K562 (cell line): ENCODE measurements at regions not wholly inside any gene's neighbourhood (a gene's known extent, or its start where the extent isn't known, plus 50 kb on each side); places are given as distances from the start of the nearest gene placed in this dataset.

ENCODE experiments used
- ATAC-seq: fragments of 200-7000 bp; cut with Tn5 transposase; 3 replicates; pipeline ENCODE4 v1.9.1; 2020; ENCODE audit warnings: moderate library complexity
- BruUV-seq: library from RNA; stranded (reverse); fragments of 400-500 nt; replicated peaks from 2 replicates; lab custom pipeline; 2021; lab: Mats Ljungman, UMichigan
- CTCF ChIA-PET: fragments of 300-600 bp; formaldehyde crosslinking; extraction: SDS; loops from one replicate; lab custom pipeline; 2021; ENCODE audit warnings: low intra/inter-chr PET ratio; lab: Yijun Ruan, JAX
- POLR2A ChIA-PET: fragments of 300-600, 350-650 bp; sonication (Branson Sonifier 250); formaldehyde crosslinking; extraction: SDS; loops from one replicate; lab custom pipeline; 2021; ENCODE audit warnings: antibody characterized with exemption, inconsistent platforms; lab: Yijun Ruan, JAX
- DNase-seq, 4 experiments: peaks; one replicate each; pipeline versions ENCODE4 v3.0.0 to v3.0.0-alpha.2; 2011 to 2018; ENCODE audit warnings: low spot score in 3 of 4, mixed read lengths in 3 of 4; ENCODE audit errors: extremely low read depth in 1 of 4
- FAIRE-seq: peaks from 2 replicates; lab custom pipeline; 2011; peaks lifted over from hg19 to GRCh38; lab: Jason Lieb, UNC
- H2AFZ ChIP-seq: 2 replicates; pipeline ENCODE4 v1.6.0; 2011; ENCODE audit warnings: low read depth, low read length, control low read depth, inconsistent platforms
- H3K27ac ChIP-seq: fragments of 200-600 bp; 3 replicates; pipeline ENCODE4 v1.8.0; 2011; ENCODE audit warnings: low read depth, mild to moderate bottlenecking, control low read depth, inconsistent platforms, low read length, moderate library complexity, mixed read lengths; ENCODE audit errors: extremely low read depth
- H3K27me3 ChIP-seq, 2 experiments: fragments of 300-600 bp in 1 of 2; 2 replicates in 1 of 2; 3 replicates in 1 of 2; pipeline versions ENCODE4 v1.6.0 to v1.8.0; 2011; ENCODE audit warnings: inconsistent platforms in 2 of 2, low read length in 2 of 2, mild to moderate bottlenecking in 1 of 2, mixed read lengths in 1 of 2, moderate library complexity in 1 of 2; ENCODE audit not compliant: control insufficient read depth in 2 of 2, insufficient read depth in 2 of 2
- H3K36me3 ChIP-seq: fragments of 300-600 bp; 3 replicates; pipeline ENCODE4 v1.8.0; 2011; ENCODE audit warnings: mild to moderate bottlenecking, low read length, inconsistent platforms; ENCODE audit not compliant: control insufficient read depth, insufficient read depth
- H3K4me1 ChIP-seq, 2 experiments: fragments of 200-600 bp in 1 of 2; replicated peaks in 1 of 2; 2 replicates in 1 of 2; 3 replicates in 1 of 2; pipeline versions ENCODE4 v1.5.1 to v1.8.0; 2011; ENCODE audit warnings: inconsistent platforms in 2 of 2, low read length in 2 of 2, mild to moderate bottlenecking in 1 of 2, mixed read lengths in 1 of 2, moderate library complexity in 1 of 2; ENCODE audit not compliant: control insufficient read depth in 2 of 2, insufficient read depth in 2 of 2
- H3K4me2 ChIP-seq: 2 replicates; pipeline ENCODE4 v1.6.1; 2011; ENCODE audit warnings: low read length, control low read depth, inconsistent platforms, mixed read lengths; ENCODE audit not compliant: insufficient read depth
- H3K4me3 ChIP-seq: fragments of 200-600 bp; sonication (generic), shearing (Covaris generic); 2 replicates; pipeline ENCODE4 v1.5.1; 2016; ENCODE audit warnings: control low read depth, inconsistent platforms
- H3K79me2 ChIP-seq: fragments of 200-600 bp; 3 replicates; pipeline ENCODE4 v1.8.0; 2011; ENCODE audit warnings: low read length, inconsistent platforms; ENCODE audit not compliant: control insufficient read depth, insufficient read depth
- H3K9ac ChIP-seq, 2 experiments: 2 replicates each; pipeline versions ENCODE4 v1.6.0 to v1.6.1; 2011; ENCODE audit warnings: low read depth in 2 of 2, low read length in 2 of 2, control low read depth in 1 of 2, inconsistent platforms in 1 of 2, mild to moderate bottlenecking in 1 of 2, mixed read lengths in 1 of 2; ENCODE audit not compliant: insufficient read depth in 1 of 2
- H3K9me1 ChIP-seq: one replicate; pipeline ENCODE4 v1.6.0; 2011; ENCODE audit warnings: inconsistent platforms, mild to moderate bottlenecking, low read length, moderate library complexity; ENCODE audit not compliant: control insufficient read depth, insufficient read depth
- H3K9me3 ChIP-seq: replicated peaks from 2 replicates; pipeline ENCODE4 v1.5.1; 2011; ENCODE audit warnings: low read depth, low read length, inconsistent platforms; ENCODE audit not compliant: control insufficient read depth, insufficient read depth
- H4K20me1 ChIP-seq: replicated peaks from 2 replicates; pipeline ENCODE4 v1.6.1; 2011; ENCODE audit warnings: low read length, inconsistent platforms, mixed read lengths; ENCODE audit not compliant: control insufficient read depth, insufficient read depth
- DACH1 ChIP-seq: fragments of 450-650 bp; IDR thresholded peaks from 2 replicates; pipeline ENCODE4 v1.6.1; 2018; ENCODE audit not compliant: partially characterized antibody
- EP400 ChIP-seq: fragments of 450-650 bp; IDR thresholded peaks from 2 replicates; pipeline ENCODE4 v1.6.1; 2017; ENCODE audit warnings: antibody characterized with exemption, mild to moderate bottlenecking, moderate library complexity
- ETV5 ChIP-seq: sonication (generic); formaldehyde crosslinking; IDR thresholded peaks from 2 replicates; pipeline ENCODE4 v1.4.0; 2020; ENCODE audit warnings: low read depth, mild to moderate bottlenecking, missing genetic modification reagents
- EWSR1 ChIP-seq: fragments of 450-650 bp; IDR thresholded peaks from 2 replicates; pipeline ENCODE4 v1.6.1; 2018; ENCODE audit warnings: borderline replicate concordance, mild to moderate bottlenecking, low read depth, moderate library complexity; ENCODE audit not compliant: partially characterized antibody
- HCFC1 ChIP-seq: IDR thresholded peaks from 2 replicates; pipeline ENCODE4 v1.6.1; 2012; ENCODE audit warnings: low read depth, low read length, improper control_type of control experiment
- MYNN ChIP-seq, 2 experiments: sonication (generic); formaldehyde crosslinking in 1 of 2; IDR thresholded peaks; 2 replicates each; pipeline versions ENCODE4 v1.5.0 to v1.6.1; 2016 to 2020; ENCODE audit warnings: antibody characterized with exemption in 1 of 2, missing genetic modification reagents in 1 of 2
- NFIC ChIP-seq: fragments of 450-650 bp; IDR thresholded peaks from 2 replicates; pipeline ENCODE4 v1.6.1; 2017; ENCODE audit warnings: mild to moderate bottlenecking, inconsistent platforms
- PHB2 ChIP-seq: fragments of 450-650 bp; IDR thresholded peaks from 2 replicates; pipeline ENCODE4 v1.6.1; 2017; ENCODE audit warnings: low read depth
- RCOR1 ChIP-seq, 2 experiments: IDR thresholded peaks; 2 replicates each; pipeline ENCODE4 v1.6.1; 2012; ENCODE audit warnings: low read depth in 2 of 2, low read length in 2 of 2, borderline replicate concordance in 1 of 2, improper control_type of control experiment in 1 of 2
- RFX5 ChIP-seq: IDR thresholded peaks from 2 replicates; pipeline ENCODE4 v1.6.1; 2011; ENCODE audit warnings: low read depth, mild to moderate bottlenecking, improper control_type of control experiment, low read length
- SNRNP70 ChIP-seq: fragments of 200-400 bp; formaldehyde crosslinking; optimal IDR thresholded peaks from 2 replicates; pipeline ENCODE3; 2017; ENCODE audit warnings: low read depth, low read length
- ZNF274 ChIP-seq: IDR thresholded peaks from 2 replicates; pipeline ENCODE4 v1.6.1; 2011; ENCODE audit warnings: low read depth, mild to moderate bottlenecking, low read length, moderate library complexity, borderline replicate concordance
- ZNF561 ChIP-seq: fragments of 450-650 bp; formaldehyde crosslinking; conservative IDR thresholded peaks from 2 replicates; pipeline ENCODE4 v1.4.0; 2020; ENCODE audit warnings: mild to moderate bottlenecking, moderate library complexity
- WGBS: fragments of 100-300 bp; shearing (Covaris generic); methylation state at CpG from one replicate; pipeline ENCODE4 v1.1.6; 2016; ENCODE audit warnings: low coverage, mixed read lengths; ENCODE audit not compliant: insufficient coverage; ENCODE audit errors: missing lambda C conversion rate; 5-methylcytosine and 5-hydroxymethylcytosine counted together
- in situ Hi-C: fragments of 300-500 bp; cut with MboI; formaldehyde crosslinking; loops from 4 replicates; pipeline ENCODE4 v1.15.0; 2018; ENCODE audit warnings: inconsistent platforms, mixed read lengths
- intact Hi-C: fragments of 100-400 bp; cut with micrococcal nuclease; formaldehyde crosslinking; loops from 2 replicates; pipeline ENCODE4 v1.14.2; 2022
- TF ChIP-seq, protein P1 (sequence below): sonication (generic); formaldehyde crosslinking; IDR thresholded peaks from 2 replicates; pipeline ENCODE4 v1.8.0; 2022; ENCODE audit warnings: mild to moderate bottlenecking, missing genetic modification reagents
- TF ChIP-seq, protein P2 (sequence below), 2 experiments: fragments of 450-650 bp; IDR thresholded peaks; 2 replicates each; pipeline ENCODE4 v1.6.1; 2016
- TF ChIP-seq, protein P3 (sequence below): fragments of 200-800 bp; sonication (Bioruptor generic); IDR thresholded peaks from 2 replicates; pipeline ENCODE4 v1.6.1; 2017; ENCODE audit warnings: missing genetic modification characterization, missing compliant biosample characterization
- TF ChIP-seq, protein P4 (sequence below): sonication (generic); formaldehyde crosslinking; IDR thresholded peaks from 2 replicates; pipeline ENCODE4 v1.8.0; 2023; ENCODE audit warnings: mild to moderate bottlenecking, missing genetic modification reagents

DNA sequence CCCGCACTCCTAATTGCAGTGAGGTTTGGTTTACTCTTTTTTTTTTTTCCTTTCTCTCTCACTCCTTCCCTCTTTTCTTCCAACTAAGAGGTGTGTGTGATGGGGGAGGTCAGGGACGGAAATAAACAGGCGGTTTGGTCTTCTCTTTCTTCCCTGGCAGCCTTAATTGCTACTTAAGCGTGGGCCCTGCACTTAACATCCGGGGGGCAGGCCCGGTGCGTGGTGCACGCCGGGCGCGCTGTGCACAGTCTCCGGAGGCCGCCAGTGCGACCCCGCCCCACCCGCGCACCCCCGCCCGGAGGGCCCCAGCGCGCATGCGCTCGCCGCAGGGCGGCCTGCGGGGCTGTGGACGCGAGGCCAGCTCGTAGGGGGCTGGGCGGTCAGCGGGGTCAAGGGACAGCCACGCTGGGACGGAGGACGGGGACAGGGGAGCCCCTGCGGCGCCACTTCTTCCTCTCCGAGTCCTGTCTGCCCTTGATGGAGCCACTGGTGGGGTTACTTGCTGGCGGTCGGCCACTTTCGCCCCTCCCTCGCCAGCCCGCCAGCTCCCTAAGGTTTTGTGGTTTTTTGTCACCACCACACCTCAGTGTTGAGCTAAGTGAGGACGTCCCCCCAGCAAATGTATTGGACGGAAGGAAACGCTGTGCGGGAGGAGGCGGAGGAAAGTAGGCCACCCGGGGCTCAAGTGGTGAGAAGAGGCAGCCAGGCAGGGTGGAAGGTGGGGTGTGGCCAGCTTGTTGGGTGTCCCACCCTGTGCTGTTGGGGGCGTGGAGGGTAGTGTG is 120.9 kb downstream of the MRM1 start:
- FAIRE-seq (no peak), ATAC-seq (peak; percentile 91), DNase-seq (peak; percentile 92 to 98 (median 97))
- Histone ChIP-seq H3K4me3 (peak overlapping the region; percentile 40), H3K27ac (peak overlapping the region; percentile 75), H3K9me1 (no peaks in the 10 kb centered on the region), H3K4me1 (peaks cover 46 to 47% of the 10 kb centered on the region in 2 experiments), H3K27me3 (no peaks in the 10 kb centered on the region), H3K9ac (peak overlapping the region; percentile 66 to 90), H4K20me1 (no peaks in the 10 kb centered on the region), H3K79me2 (peaks cover 2% of the 10 kb centered on the region; the same call in 1 of the 3 replicates), H3K4me2 (peak overlapping the region; percentile 75), H3K9me3 (no peaks in the 10 kb centered on the region), H3K36me3 (no peaks in the 10 kb centered on the region), H2AFZ (peak overlapping the region; percentile 92)
- BruUV-seq: TSS peak; percentile 77
- intact Hi-C loops (loop anchor here (10.0 kb wide), 1 partner anchor 178 kb away; the partner anchor contains the start of gene GGNBP2), in situ Hi-C loops (no loop called here)
- WGBS: 1% methylated on average over 17 of the region's 49 CpGs
- ChIA-PET CTCF (no interaction called here), POLR2A (interaction anchor here (0.5 to 1.6 kb wide), 3 partner anchors 11 to 47 kb away, joined by 3 to 4 read pairs (median 3); no protein-coding TSS in a partner anchor)
- TF ChIP-seq EWSR1: no peak
- TF ChIP-seq, protein P1, sequence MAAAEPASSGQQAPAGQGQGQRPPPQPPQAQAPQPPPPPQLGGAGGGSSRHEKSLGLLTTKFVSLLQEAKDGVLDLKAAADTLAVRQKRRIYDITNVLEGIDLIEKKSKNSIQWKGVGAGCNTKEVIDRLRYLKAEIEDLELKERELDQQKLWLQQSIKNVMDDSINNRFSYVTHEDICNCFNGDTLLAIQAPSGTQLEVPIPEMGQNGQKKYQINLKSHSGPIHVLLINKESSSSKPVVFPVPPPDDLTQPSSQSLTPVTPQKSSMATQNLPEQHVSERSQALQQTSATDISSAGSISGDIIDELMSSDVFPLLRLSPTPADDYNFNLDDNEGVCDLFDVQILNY: no peak
- no peak for TF ChIP-seq ZNF561 (CRISPR knock-in tag)
- TF ChIP-seq RCOR1 (IDR thresholded peaks at IDR 0.05; ENCODE audit: borderline replicate concordance in 1 of 2, low read depth in 2 of 2, low read length in 2 of 2): no peak
- no peak for TF ChIP-seq SNRNP70
- TF ChIP-seq NFIC: peak; percentile 67
- TF ChIP-seq RFX5: no peak
- TF ChIP-seq PHB2: no peak
- no peak for TF ChIP-seq ZNF274
- TF ChIP-seq DACH1: no peak
- TF ChIP-seq HCFC1: no peak
- peak; percentile 8; the same call in 1 of the 2 replicates for TF ChIP-seq MYNN (IDR thresholded peaks at IDR 0.05)
- no peak for TF ChIP-seq MYNN (CRISPR knock-in tag; IDR thresholded peaks at IDR 0.05)
- TF ChIP-seq ETV5: peak; percentile 71; the same call in 1 of the 2 replicates
- TF ChIP-seq, protein P2, sequence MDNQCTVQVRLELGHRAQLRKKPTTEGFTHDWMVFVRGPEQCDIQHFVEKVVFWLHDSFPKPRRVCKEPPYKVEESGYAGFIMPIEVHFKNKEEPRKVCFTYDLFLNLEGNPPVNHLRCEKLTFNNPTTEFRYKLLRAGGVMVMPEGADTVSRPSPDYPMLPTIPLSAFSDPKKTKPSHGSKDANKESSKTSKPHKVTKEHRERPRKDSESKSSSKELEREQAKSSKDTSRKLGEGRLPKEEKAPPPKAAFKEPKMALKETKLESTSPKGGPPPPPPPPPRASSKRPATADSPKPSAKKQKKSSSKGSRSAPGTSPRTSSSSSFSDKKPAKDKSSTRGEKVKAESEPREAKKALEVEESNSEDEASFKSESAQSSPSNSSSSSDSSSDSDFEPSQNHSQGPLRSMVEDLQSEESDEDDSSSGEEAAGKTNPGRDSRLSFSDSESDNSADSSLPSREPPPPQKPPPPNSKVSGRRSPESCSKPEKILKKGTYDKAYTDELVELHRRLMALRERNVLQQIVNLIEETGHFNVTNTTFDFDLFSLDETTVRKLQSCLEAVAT (IDR thresholded peaks at IDR 0.05): peak; percentile 29 to 67; a peak in 2 of 4 replicates
- TF ChIP-seq, protein P3, sequence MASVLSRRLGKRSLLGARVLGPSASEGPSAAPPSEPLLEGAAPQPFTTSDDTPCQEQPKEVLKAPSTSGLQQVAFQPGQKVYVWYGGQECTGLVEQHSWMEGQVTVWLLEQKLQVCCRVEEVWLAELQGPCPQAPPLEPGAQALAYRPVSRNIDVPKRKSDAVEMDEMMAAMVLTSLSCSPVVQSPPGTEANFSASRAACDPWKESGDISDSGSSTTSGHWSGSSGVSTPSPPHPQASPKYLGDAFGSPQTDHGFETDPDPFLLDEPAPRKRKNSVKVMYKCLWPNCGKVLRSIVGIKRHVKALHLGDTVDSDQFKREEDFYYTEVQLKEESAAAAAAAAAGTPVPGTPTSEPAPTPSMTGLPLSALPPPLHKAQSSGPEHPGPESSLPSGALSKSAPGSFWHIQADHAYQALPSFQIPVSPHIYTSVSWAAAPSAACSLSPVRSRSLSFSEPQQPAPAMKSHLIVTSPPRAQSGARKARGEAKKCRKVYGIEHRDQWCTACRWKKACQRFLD (CRISPR knock-in tag): peak; percentile 37; the same call in 1 of the 2 replicates
- TF ChIP-seq, protein P4, sequence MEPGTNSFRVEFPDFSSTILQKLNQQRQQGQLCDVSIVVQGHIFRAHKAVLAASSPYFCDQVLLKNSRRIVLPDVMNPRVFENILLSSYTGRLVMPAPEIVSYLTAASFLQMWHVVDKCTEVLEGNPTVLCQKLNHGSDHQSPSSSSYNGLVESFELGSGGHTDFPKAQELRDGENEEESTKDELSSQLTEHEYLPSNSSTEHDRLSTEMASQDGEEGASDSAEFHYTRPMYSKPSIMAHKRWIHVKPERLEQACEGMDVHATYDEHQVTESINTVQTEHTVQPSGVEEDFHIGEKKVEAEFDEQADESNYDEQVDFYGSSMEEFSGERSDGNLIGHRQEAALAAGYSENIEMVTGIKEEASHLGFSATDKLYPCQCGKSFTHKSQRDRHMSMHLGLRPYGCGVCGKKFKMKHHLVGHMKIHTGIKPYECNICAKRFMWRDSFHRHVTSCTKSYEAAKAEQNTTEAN (CRISPR knock-in tag): no peak
- TF ChIP-seq EP400: peak; percentile 55; the same call in 1 of the 2 replicates
